ENCODE measurements at regions not wholly inside any gene's neighbourhood (a gene's known extent, or its start where the extent isn't known, plus 50 kb on each side); places are given as distances from the start of the nearest gene placed in this dataset.

GRCh38 chr14:101707068-101707842 is 54.3 kb upstream of the PPP2R5C start:
- peak; percentile 75 for DNase-seq

GRCh38 chr14:101707863-101708620 is 53.5 kb upstream of the PPP2R5C start:
- DNase-seq = no peak

GRCh38 chr14:101708853-101709532 is 52.5 kb upstream of the PPP2R5C start:
- DNase-seq = no peak

- no peak for DNase-seq
Measured at GRCh38 chr14:101709533-101709881, 52.0 kb upstream of the PPP2R5C start.

GRCh38 chr14:101709962-101710931 is 51.3 kb upstream of the PPP2R5C start:
- no peak for DNase-seq

GRCh38 chr14:101711041-101711856 is 50.3 kb upstream of the PPP2R5C start:
- DNase-seq = no peak
